NCI-H526 treated with DMSO at 0.1 percent for 48 hours (cell line): ENCODE measurements at regions not wholly inside any gene's neighbourhood (a gene's known extent, or its start where the extent isn't known, plus 50 kb on each side); places are given as distances from the start of the nearest gene placed in this dataset.
"Not testable (repeated sequence)": the region's sequence is repeated elsewhere in the genome, so short reads cannot be mapped to it uniquely, and the experiment has no call there.

Source experiments
- DNase-seq: peaks from one replicate; lab custom pipeline; 2025; lab: John Stamatoyannopoulos, UW

- no peak for DNase-seq
These were observed 115.8 kb downstream of the MPP7 start for GRCh38 chr10:28186887-28187578.

GRCh38 chr10:28186461-28186860, 116.4 kb downstream of the MPP7 start:
- no peak for DNase-seq

- no peak for DNase-seq
These were observed 118.1 kb downstream of the MPP7 start for GRCh38 chr10:28184810-28185209.

GRCh38 chr10:28181478-28182096, 121.3 kb downstream of the MPP7 start:
- DNase-seq = no peak

- DNase-seq = no peak
These were observed 122.2 kb downstream of the MPP7 start for GRCh38 chr10:28180654-28181053.

GRCh38 chr10:28179743-28180099, 123.1 kb downstream of the MPP7 start:
- DNase-seq = no peak

GRCh38 chr10:28179006-28179742, 123.7 kb downstream of the MPP7 start:
- peak; percentile 10 for DNase-seq

GRCh38 chr10:28177944-28178637, 124.8 kb downstream of the MPP7 start:
- no peak for DNase-seq

GRCh38 chr10:28176498-28176897, 126.4 kb downstream of the MPP7 start:
- not testable (repeated sequence) for DNase-seq

- DNase-seq = no peak
These were observed 130.6 kb downstream of the MPP7 start for GRCh38 chr10:28172223-28172610.

- no peak for DNase-seq
These were observed 131.2 kb downstream of the MPP7 start for GRCh38 chr10:28171468-28172222.

GRCh38 chr10:28169525-28169924, 133.3 kb downstream of the MPP7 start:
- DNase-seq = no peak

GRCh38 chr10:28160866-28161405, 141.9 kb downstream of the MPP7 start:
- DNase-seq = no peak

- DNase-seq = no peak
These were observed 145.5 kb downstream of the MPP7 start for GRCh38 chr10:28157379-28157778.

GRCh38 chr10:28155726-28156125, 147.1 kb downstream of the MPP7 start:
- no peak for DNase-seq

- no peak for DNase-seq
These were observed 151.2 kb downstream of the MPP7 start for GRCh38 chr10:28151636-28152035.

- no peak for DNase-seq
These were observed 150.9 kb upstream of the ODAD2 start for GRCh38 chr10:28149746-28150145.

GRCh38 chr10:28147706-28148105, 148.8 kb upstream of the ODAD2 start:
- DNase-seq = no peak

GRCh38 chr10:28139138-28139537, 140.3 kb upstream of the ODAD2 start:
- DNase-seq = no peak

- no peak for DNase-seq
These were observed 139.3 kb upstream of the ODAD2 start for GRCh38 chr10:28137907-28138880.
